Trophoblast cell (in vitro differentiated cells and primary cell): ENCODE measurements at regions not wholly inside any gene's neighbourhood (a gene's known extent, or its start where the extent isn't known, plus 50 kb on each side); places are given as distances from the start of the nearest gene placed in this dataset.

Experiments
- DNase-seq, 2 donors: peaks; one replicate each; pipeline ENCODE4 v3.0.0-alpha.2; 2016
- H2AFZ ChIP-seq: 2 replicates; pipeline ENCODE4 v1.6.1; 2013; ENCODE audit warnings: low read length, moderate library complexity, mild to moderate bottlenecking; ENCODE audit not compliant: insufficient read depth, poor library complexity
- H2AK5ac ChIP-seq: 2 replicates; pipeline ENCODE4 v1.6.1; 2013; ENCODE audit warnings: mild to moderate bottlenecking, low read length
- H2BK120ac ChIP-seq: 2 replicates; pipeline ENCODE4 v1.6.1; 2013; ENCODE audit warnings: low read length, mild to moderate bottlenecking, moderate library complexity; ENCODE audit not compliant: insufficient read depth, poor library complexity
- H2BK12ac ChIP-seq: 2 replicates; pipeline ENCODE4 v1.6.1; 2013; ENCODE audit warnings: mild to moderate bottlenecking, low read length, moderate library complexity
- H2BK5ac ChIP-seq: 2 replicates; pipeline ENCODE4 v1.6.1; 2013; ENCODE audit warnings: low read length, low read depth, moderate library complexity, mild to moderate bottlenecking; ENCODE audit not compliant: poor library complexity
- H3K14ac ChIP-seq: 2 replicates; pipeline ENCODE4 v1.6.1; 2013; ENCODE audit warnings: mild to moderate bottlenecking, low read length
- H3K18ac ChIP-seq: 2 replicates; pipeline ENCODE4 v1.6.1; 2013; ENCODE audit warnings: mild to moderate bottlenecking, low read length
- H3K23ac ChIP-seq: 2 replicates; pipeline ENCODE4 v1.6.1; 2013; ENCODE audit warnings: low read length
- H3K27ac ChIP-seq: 2 replicates; pipeline ENCODE4 v1.5.1; 2013; ENCODE audit warnings: low read depth, mild to moderate bottlenecking, inconsistent platforms, low read length, moderate library complexity
- H3K27me3 ChIP-seq: 2 replicates; pipeline ENCODE4 v1.6.1; 2013; ENCODE audit warnings: inconsistent platforms, mild to moderate bottlenecking, low read length, moderate library complexity; ENCODE audit not compliant: insufficient read depth
- H3K36me3 ChIP-seq, 2 experiments: 1 replicate in 1 of 2; 2 replicates in 1 of 2; pipeline ENCODE4 v1.6.1; 2013; ENCODE audit warnings: low read length in 2 of 2, mild to moderate bottlenecking in 2 of 2, moderate library complexity in 1 of 2; ENCODE audit not compliant: insufficient read depth in 2 of 2, control insufficient read depth in 1 of 2
- H3K4ac ChIP-seq: 2 replicates; pipeline ENCODE4 v1.6.1; 2013; ENCODE audit warnings: low read depth, mild to moderate bottlenecking, low read length, moderate library complexity
- H3K4me1 ChIP-seq, 2 experiments: 1 replicate in 1 of 2; 2 replicates in 1 of 2; pipeline ENCODE4 v1.6.1; 2013; ENCODE audit warnings: low read length in 2 of 2, mild to moderate bottlenecking in 2 of 2, moderate library complexity in 1 of 2; ENCODE audit not compliant: insufficient read depth in 2 of 2, control insufficient read depth in 1 of 2
- H3K4me2 ChIP-seq: 2 replicates; pipeline ENCODE4 v1.6.1; 2013; ENCODE audit warnings: inconsistent platforms, mild to moderate bottlenecking, low read length, moderate library complexity
- H3K4me3 ChIP-seq: 2 replicates; pipeline ENCODE4 v1.5.1; 2013; ENCODE audit warnings: mild to moderate bottlenecking, low read depth, low read length, inconsistent platforms
- H3K79me1 ChIP-seq: one replicate; pipeline ENCODE4 v1.6.1; 2013; ENCODE audit warnings: low read length
- H3K79me2 ChIP-seq: 2 replicates; pipeline ENCODE4 v1.6.1; 2013; ENCODE audit warnings: low read length, mild to moderate bottlenecking; ENCODE audit not compliant: control insufficient read depth, insufficient read depth, poor library complexity
- H3K9ac ChIP-seq: 2 replicates; pipeline ENCODE4 v1.6.1; 2013; ENCODE audit warnings: mild to moderate bottlenecking, low read length
- H3K9me3 ChIP-seq: 2 replicates; pipeline ENCODE4 v1.6.1; 2013; ENCODE audit warnings: low read depth, mild to moderate bottlenecking, control low read depth, inconsistent platforms, low read length; ENCODE audit not compliant: insufficient read depth
- H4K12ac ChIP-seq: 2 replicates; pipeline ENCODE4 v1.6.1; 2013; ENCODE audit warnings: low read depth, mild to moderate bottlenecking, low read length, moderate library complexity
- H4K8ac ChIP-seq: 2 replicates; pipeline ENCODE4 v1.6.1; 2013; ENCODE audit warnings: low read depth, mild to moderate bottlenecking, low read length, moderate library complexity
- H4K91ac ChIP-seq: one replicate; pipeline ENCODE4 v1.6.1; 2013; ENCODE audit warnings: low read depth, mild to moderate bottlenecking, low read length, moderate library complexity
- WGBS: extraction: QIAGEN DNeasy Blood & Tissue Kit; methylation state at CpG from one replicate; pipeline ENCODE4 v1.1.7; 2013; ENCODE audit warnings: missing lambda C conversion rate; ENCODE audit not compliant: insufficient read length, insufficient coverage; ENCODE audit errors: extremely low coverage; 5-methylcytosine and 5-hydroxymethylcytosine counted together

- no peak overlapping the region for H3K23ac ChIP-seq
- no peak overlapping the region for H4K8ac ChIP-seq
- H4K12ac ChIP-seq: no peak overlapping the region
- no peak overlapping the region for H4K91ac ChIP-seq
- H3K9me3 ChIP-seq: no peaks in the 10 kb centered on the region
- no peak overlapping the region for H3K9ac ChIP-seq
- H2AFZ ChIP-seq: no peak overlapping the region
- H2BK120ac ChIP-seq: no peak overlapping the region
- H3K27me3 ChIP-seq: no peaks in the 10 kb centered on the region
- DNase-seq: no peak
- no peak overlapping the region for H3K4me3 ChIP-seq
- H3K36me3 ChIP-seq: no peaks in the 10 kb centered on the region
- no peak overlapping the region for H3K18ac ChIP-seq
- H3K79me2 ChIP-seq: no peaks in the 10 kb centered on the region
- no peaks in the 10 kb centered on the region for H3K4me1 ChIP-seq
- H3K14ac ChIP-seq: no peak overlapping the region
- no peak overlapping the region for H2AK5ac ChIP-seq
- H3K4me2 ChIP-seq: no peak overlapping the region
- H3K27ac ChIP-seq: no peak overlapping the region
- no peak overlapping the region for H3K4ac ChIP-seq
- no peak overlapping the region for H2BK12ac ChIP-seq
- H3K79me1 ChIP-seq: no peaks in the 10 kb centered on the region
- no peak overlapping the region for H2BK5ac ChIP-seq
- WGBS: no CpG with 5 or more reads among the region's 3 CpGs
Measured at GRCh38 chr10:45564303-45564959, 108.1 kb downstream of the ZFAND4 start.

DNA sequence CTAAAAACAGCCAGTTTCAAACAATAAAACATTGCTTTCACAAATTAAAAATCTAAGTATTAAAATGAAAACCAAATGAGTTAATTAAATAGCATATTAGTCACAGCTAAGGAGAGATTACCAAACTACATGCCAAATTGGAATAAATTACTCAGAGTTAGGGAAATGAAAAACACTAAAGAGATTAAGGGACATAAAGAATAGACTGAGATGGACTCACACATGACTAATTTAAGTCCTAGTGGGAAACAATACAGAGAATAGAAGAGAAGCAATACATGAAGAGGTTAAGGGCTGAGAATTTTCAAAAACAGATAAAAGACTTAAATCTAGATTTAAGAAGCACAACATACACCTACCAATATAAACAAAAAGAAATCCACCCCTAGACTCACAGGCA lies 110.6 kb downstream of the ZFAND4 start:
- Histone ChIP-seq H2AFZ (no peak overlapping the region), H3K79me1 (no peaks in the 10 kb centered on the region), H3K4me1 (no peaks in the 10 kb centered on the region), H3K4me2 (no peak overlapping the region), H3K27ac (no peak overlapping the region), H2AK5ac (no peak overlapping the region), H3K36me3 (no peaks in the 10 kb centered on the region), H3K23ac (no peak overlapping the region), H2BK12ac (no peak overlapping the region), H2BK5ac (no peak overlapping the region), H3K9me3 (no peaks in the 10 kb centered on the region), H3K79me2 (no peaks in the 10 kb centered on the region), H3K4ac (no peak overlapping the region), H3K18ac (no peak overlapping the region), H2BK120ac (no peak overlapping the region), H4K12ac (no peak overlapping the region), H4K91ac (no peak overlapping the region), H3K27me3 (no peaks in the 10 kb centered on the region), H3K4me3 (no peak overlapping the region), H4K8ac (no peak overlapping the region), H3K9ac (no peak overlapping the region), H3K14ac (no peak overlapping the region)
- no peak for DNase-seq

DNA sequence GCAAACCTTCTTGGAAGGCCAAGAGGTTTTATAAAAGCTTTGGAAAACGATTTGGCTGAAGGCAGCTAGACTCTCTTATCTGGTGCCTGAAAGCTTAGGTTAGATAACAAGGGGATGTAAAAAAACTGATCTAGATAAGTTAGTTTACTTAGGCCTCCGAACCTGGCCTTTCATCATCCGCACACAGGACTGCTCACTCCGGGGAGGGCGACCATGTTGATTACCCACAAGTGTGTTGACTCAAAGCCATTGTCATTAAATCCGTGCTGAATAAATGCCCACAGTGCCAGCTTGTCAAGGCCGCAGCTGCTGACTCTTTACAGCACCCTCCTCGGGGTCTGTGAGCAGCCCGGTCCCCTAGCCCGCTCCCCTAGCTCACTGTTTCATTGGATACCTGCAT lies 112.3 kb downstream of the ZFAND4 start:
- no peak overlapping the region for H3K14ac ChIP-seq
- WGBS: no CpG with 5 or more reads among the region's 10 CpGs
- H2AFZ ChIP-seq: no peak overlapping the region

GRCh38 chr10:45558425-45558824 lies 114.1 kb downstream of the ZFAND4 start:
- Histone ChIP-seq H3K14ac (no peak overlapping the region), H3K4me1 (no peaks in the 10 kb centered on the region), H3K27ac (no peak overlapping the region), H2BK5ac (no peak overlapping the region), H4K91ac (no peak overlapping the region), H3K79me2 (no peaks in the 10 kb centered on the region), H3K27me3 (no peaks in the 10 kb centered on the region), H3K4me3 (no peak overlapping the region), H3K79me1 (no peaks in the 10 kb centered on the region), H2BK12ac (no peak overlapping the region), H4K8ac (no peak overlapping the region), H2AK5ac (no peak overlapping the region), H3K4me2 (no peak overlapping the region), H2BK120ac (no peak overlapping the region), H3K9me3 (no peaks in the 10 kb centered on the region), H4K12ac (no peak overlapping the region), H3K4ac (no peak overlapping the region), H2AFZ (no peak overlapping the region), H3K9ac (no peak overlapping the region), H3K18ac (no peak overlapping the region), H3K23ac (no peak overlapping the region), H3K36me3 (no peaks in the 10 kb centered on the region)
- no CpG with 5 or more reads among the region's 7 CpGs for WGBS
- no peak for DNase-seq

More for the DNA sequence above, 112.3 kb downstream of the ZFAND4 start:
- H2AK5ac ChIP-seq: no peak overlapping the region
- no peak for DNase-seq
- no peaks in the 10 kb centered on the region for H3K36me3 ChIP-seq
- H3K27me3 ChIP-seq: no peaks in the 10 kb centered on the region
- no peaks in the 10 kb centered on the region for H3K79me1 ChIP-seq
- no peak overlapping the region for H4K8ac ChIP-seq
- H3K27ac ChIP-seq: no peak overlapping the region
- no peak overlapping the region for H4K91ac ChIP-seq
- H2BK5ac ChIP-seq: no peak overlapping the region
- H2BK120ac ChIP-seq: no peak overlapping the region
- no peaks in the 10 kb centered on the region for H3K9me3 ChIP-seq
- no peak overlapping the region for H3K4me3 ChIP-seq
- H3K79me2 ChIP-seq: no peaks in the 10 kb centered on the region
- H3K18ac ChIP-seq: no peak overlapping the region
- no peaks in the 10 kb centered on the region for H3K4me1 ChIP-seq
- H4K12ac ChIP-seq: no peak overlapping the region
- H3K4ac ChIP-seq: no peak overlapping the region
- no peak overlapping the region for H3K23ac ChIP-seq
- no peak overlapping the region for H2BK12ac ChIP-seq
- no peak overlapping the region for H3K4me2 ChIP-seq
- H3K9ac ChIP-seq: no peak overlapping the region
